Jurkat, Clone E6-1 (cell line): ENCODE measurements at regions not wholly inside any gene's neighbourhood (a gene's known extent, or its start where the extent isn't known, plus 50 kb on each side); places are given as distances from the start of the nearest gene placed in this dataset.

Experiments
- DNase-seq: peaks from one replicate; pipeline ENCODE4 v3.0.0-alpha.2; 2011; ENCODE audit warnings: low read depth, low spot score
- H3K4me3 ChIP-seq: 2 replicates; pipeline ENCODE4 v1.5.1; 2011; ENCODE audit warnings: mild to moderate bottlenecking, low read length, control low read depth, moderate library complexity

DNA sequence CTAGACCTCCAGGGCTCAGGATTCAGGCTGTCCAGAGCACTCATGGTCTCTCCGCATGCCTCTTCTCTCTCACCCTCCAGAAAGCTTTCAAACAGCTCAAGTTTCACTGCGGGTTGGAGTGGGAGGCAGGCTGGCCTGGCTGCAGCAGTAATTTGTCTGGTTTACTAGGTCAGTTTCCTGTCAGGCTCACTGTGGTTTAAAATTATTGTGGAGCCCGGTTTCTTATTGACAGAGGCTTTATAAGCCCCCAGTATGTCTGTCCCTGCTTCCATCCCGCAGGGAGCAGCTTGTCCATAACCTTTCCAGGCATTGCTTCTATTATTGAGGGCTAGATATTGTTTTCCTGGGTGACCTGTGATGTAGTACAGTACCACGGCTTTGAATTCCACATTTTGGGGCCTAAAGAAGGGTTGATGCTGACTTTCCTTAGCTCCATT is 235.3 kb upstream of the SORL1-AS1 start:
- no peak for DNase-seq
- H3K4me3 ChIP-seq, result no peak overlapping the region

DNA sequence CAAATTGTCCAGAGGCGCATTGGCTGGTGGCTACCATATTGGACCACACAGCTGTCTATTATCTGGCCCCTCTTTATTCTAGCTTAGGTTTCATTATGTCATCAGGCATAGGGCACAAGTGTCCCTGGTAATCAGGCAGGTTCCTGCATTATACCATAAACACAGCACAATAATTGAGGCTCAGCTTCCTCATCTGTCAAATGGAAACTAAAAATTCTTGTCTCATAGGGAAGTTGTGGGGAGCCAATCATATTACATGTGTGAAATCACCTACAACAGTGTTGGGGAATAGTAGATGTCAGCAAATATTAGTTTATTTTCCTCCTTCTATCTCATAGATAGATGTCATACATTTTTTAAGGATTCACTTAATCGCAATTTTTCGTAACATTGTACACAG is 231.0 kb upstream of the SORL1-AS1 start:
- no peak overlapping the region for H3K4me3 ChIP-seq
- no peak for DNase-seq
